Fibroblast of lung (primary cell): ENCODE measurements at regions not wholly inside any gene's neighbourhood (a gene's known extent, or its start where the extent isn't known, plus 50 kb on each side); places are given as distances from the start of the nearest gene placed in this dataset.

Source experiments
- DNase-seq, 2 donors: peaks; one replicate each; pipeline versions ENCODE4 v3.0.0 to v3.0.0-alpha.2; 2010; ENCODE audit warnings: low read depth in 2 of 2
- H2AFZ ChIP-seq: 2 replicates; pipeline ENCODE4 v1.5.1; 2012; ENCODE audit warnings: low read length, control low read depth, inconsistent platforms
- H3K27ac ChIP-seq: 2 replicates; pipeline ENCODE4 v1.5.1; 2011; ENCODE audit warnings: low read length, control low read depth; ENCODE audit not compliant: insufficient read depth
- H3K27me3 ChIP-seq: 2 replicates; pipeline ENCODE4 v1.5.1; 2011; ENCODE audit warnings: mild to moderate bottlenecking, low read length; ENCODE audit not compliant: control insufficient read depth, insufficient read depth
- H3K36me3 ChIP-seq: 2 replicates; pipeline ENCODE4 v1.5.1; 2011; ENCODE audit warnings: low read length; ENCODE audit not compliant: control insufficient read depth, insufficient read depth
- H3K4me1 ChIP-seq: 2 replicates; pipeline ENCODE4 v1.5.1; 2011; ENCODE audit warnings: low read length; ENCODE audit not compliant: control insufficient read depth, insufficient read depth; ENCODE audit errors: extremely low read depth
- H3K4me2 ChIP-seq: 2 replicates; pipeline ENCODE4 v1.5.1; 2011; ENCODE audit warnings: low read length, control low read depth; ENCODE audit not compliant: insufficient read depth; ENCODE audit errors: extremely low read depth
- H3K4me3 ChIP-seq, 4 experiments: fragments of 200-600 bp in 1 of 4; sonication (generic) in 1 of 4; replicated peaks in 1 of 4; 2 replicates each; pipeline ENCODE4 v1.5.1; 2011 to 2016; ENCODE audit warnings: low read length in 4 of 4, low read depth in 3 of 4, mild to moderate bottlenecking in 3 of 4, control low read depth in 2 of 4, inconsistent platforms in 1 of 4, mixed read lengths in 1 of 4; ENCODE audit not compliant: insufficient read depth in 1 of 4; ENCODE audit errors: control extremely low read depth in 1 of 4
- H3K79me2 ChIP-seq: 2 replicates; pipeline ENCODE4 v1.5.1; 2012; ENCODE audit warnings: mild to moderate bottlenecking, low read length, inconsistent platforms; ENCODE audit not compliant: control insufficient read depth, insufficient read depth
- H3K9ac ChIP-seq: 2 replicates; pipeline ENCODE4 v1.5.1; 2011; ENCODE audit warnings: mild to moderate bottlenecking, low read length, control low read depth; ENCODE audit not compliant: insufficient read depth
- H3K9me3 ChIP-seq: 2 replicates; pipeline ENCODE4 v1.5.1; 2012; ENCODE audit warnings: low read depth, low read length; ENCODE audit not compliant: control insufficient read depth, insufficient read depth
- H4K20me1 ChIP-seq: 2 replicates; pipeline ENCODE4 v1.5.1; 2011; ENCODE audit warnings: low read length; ENCODE audit not compliant: control insufficient read depth, insufficient read depth; ENCODE audit errors: extremely low read depth
- EZH2 ChIP-seq: IDR thresholded peaks from 2 replicates; pipeline ENCODE4 v1.5.1; 2012; ENCODE audit warnings: low read length, control low read depth, mild to moderate bottlenecking; ENCODE audit errors: missing control alignments
- TF ChIP-seq, protein P1 (sequence below), 2 donors: IDR thresholded peaks in 1 of 2; conservative IDR thresholded peaks in 1 of 2; 1 replicate in 1 of 2; 2 replicates in 1 of 2; pipeline ENCODE4 v1.5.1; 2011 to 2012; ENCODE audit warnings: low read length in 2 of 2, control low read depth in 1 of 2, inconsistent platforms in 1 of 2, low read depth in 1 of 2, mild to moderate bottlenecking in 1 of 2

- H3K4me3 ChIP-seq = no peak overlapping the region
- H3K9ac ChIP-seq = no peak overlapping the region
- H3K79me2 ChIP-seq = no peaks in the 10 kb centered on the region
- H3K9me3 ChIP-seq = no peaks in the 10 kb centered on the region
- TF ChIP-seq, protein P1, sequence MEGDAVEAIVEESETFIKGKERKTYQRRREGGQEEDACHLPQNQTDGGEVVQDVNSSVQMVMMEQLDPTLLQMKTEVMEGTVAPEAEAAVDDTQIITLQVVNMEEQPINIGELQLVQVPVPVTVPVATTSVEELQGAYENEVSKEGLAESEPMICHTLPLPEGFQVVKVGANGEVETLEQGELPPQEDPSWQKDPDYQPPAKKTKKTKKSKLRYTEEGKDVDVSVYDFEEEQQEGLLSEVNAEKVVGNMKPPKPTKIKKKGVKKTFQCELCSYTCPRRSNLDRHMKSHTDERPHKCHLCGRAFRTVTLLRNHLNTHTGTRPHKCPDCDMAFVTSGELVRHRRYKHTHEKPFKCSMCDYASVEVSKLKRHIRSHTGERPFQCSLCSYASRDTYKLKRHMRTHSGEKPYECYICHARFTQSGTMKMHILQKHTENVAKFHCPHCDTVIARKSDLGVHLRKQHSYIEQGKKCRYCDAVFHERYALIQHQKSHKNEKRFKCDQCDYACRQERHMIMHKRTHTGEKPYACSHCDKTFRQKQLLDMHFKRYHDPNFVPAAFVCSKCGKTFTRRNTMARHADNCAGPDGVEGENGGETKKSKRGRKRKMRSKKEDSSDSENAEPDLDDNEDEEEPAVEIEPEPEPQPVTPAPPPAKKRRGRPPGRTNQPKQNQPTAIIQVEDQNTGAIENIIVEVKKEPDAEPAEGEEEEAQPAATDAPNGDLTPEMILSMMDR (conservative IDR thresholded peaks at IDR 0.05 in 1 of 2, IDR thresholded peaks at IDR 0.05 in 1 of 2; ENCODE audit: low read depth in 1 of 2, low read length in 2 of 2) = no peak
- TF ChIP-seq EZH2 = no peak
- no peak overlapping the region for H2AFZ ChIP-seq
- no peaks in the 10 kb centered on the region for H4K20me1 ChIP-seq
- no peaks in the 10 kb centered on the region for H3K4me1 ChIP-seq
- no peak for DNase-seq
- H3K27me3 ChIP-seq = no peaks in the 10 kb centered on the region
- H3K27ac ChIP-seq = no peak overlapping the region
- H3K36me3 ChIP-seq = no peaks in the 10 kb centered on the region
- no peak overlapping the region for H3K4me2 ChIP-seq
These were observed 378.6 kb upstream of the MCTP2 start for GRCh38 chr15:93852761-93853160.

DNA sequence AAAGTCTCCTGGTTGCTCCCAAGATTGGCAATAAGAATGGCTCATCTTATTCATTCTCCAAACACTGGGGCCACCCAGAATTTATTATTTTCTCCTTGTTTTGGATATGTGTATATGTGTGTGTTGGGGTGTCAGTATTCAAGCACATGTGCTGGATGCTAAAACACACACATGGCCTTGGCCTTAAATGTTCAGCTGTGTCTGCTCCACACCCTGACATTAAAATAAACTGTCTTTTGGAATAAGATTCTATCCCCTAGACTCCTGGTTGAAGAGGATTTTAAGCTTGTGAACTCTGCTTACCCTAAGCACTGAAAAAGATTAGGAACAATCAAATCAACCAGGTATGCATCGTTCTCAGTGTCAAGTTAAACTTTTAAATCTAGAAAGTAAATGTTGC is 382.9 kb upstream of the MCTP2 start:
- Histone ChIP-seq H3K4me3 (no peak overlapping the region), H2AFZ (no peak overlapping the region), H3K27me3 (no peaks in the 10 kb centered on the region), H3K4me1 (no peaks in the 10 kb centered on the region), H3K9me3 (no peaks in the 10 kb centered on the region), H3K9ac (no peak overlapping the region), H3K36me3 (no peaks in the 10 kb centered on the region), H3K4me2 (no peak overlapping the region), H4K20me1 (no peaks in the 10 kb centered on the region), H3K27ac (no peak overlapping the region), H3K79me2 (no peaks in the 10 kb centered on the region)
- no peak for DNase-seq
- TF ChIP-seq, protein P1 (conservative IDR thresholded peaks at IDR 0.05 in 1 of 2, IDR thresholded peaks at IDR 0.05 in 1 of 2; ENCODE audit: low read depth in 1 of 2, low read length in 2 of 2) = no peak
- no peak for TF ChIP-seq EZH2

GRCh38 chr15:93848076-93848475 is 383.3 kb upstream of the MCTP2 start:
- Histone ChIP-seq H3K4me2 (no peak overlapping the region), H3K79me2 (no peaks in the 10 kb centered on the region), H3K36me3 (no peaks in the 10 kb centered on the region), H3K9ac (no peak overlapping the region), H3K9me3 (no peaks in the 10 kb centered on the region), H3K27ac (no peak overlapping the region), H3K27me3 (no peaks in the 10 kb centered on the region), H3K4me1 (no peaks in the 10 kb centered on the region), H2AFZ (no peak overlapping the region), H4K20me1 (no peaks in the 10 kb centered on the region), H3K4me3 (no peak overlapping the region)
- DNase-seq = no peak
- no peak for TF ChIP-seq EZH2

GRCh38 chr15:93846148-93846547 is 385.2 kb upstream of the MCTP2 start:
- Histone ChIP-seq H3K4me2 (no peak overlapping the region), H3K9ac (no peak overlapping the region), H3K27ac (no peak overlapping the region), H2AFZ (no peak overlapping the region), H3K9me3 (no peaks in the 10 kb centered on the region), H3K79me2 (no peaks in the 10 kb centered on the region), H3K36me3 (no peaks in the 10 kb centered on the region), H3K4me1 (no peaks in the 10 kb centered on the region), H3K27me3 (no peaks in the 10 kb centered on the region), H4K20me1 (no peaks in the 10 kb centered on the region), H3K4me3 (no peak overlapping the region)
- DNase-seq = no peak
- TF ChIP-seq, protein P1 (conservative IDR thresholded peaks at IDR 0.05 in 1 of 2, IDR thresholded peaks at IDR 0.05 in 1 of 2; ENCODE audit: low read depth in 1 of 2, low read length in 2 of 2) = no peak
- no peak for TF ChIP-seq EZH2
